HL-60/S4 treated with retinoic acid at 250 ng/mL for 4 days and 3 days (cell line): ENCODE measurements at regions not wholly inside any gene's neighbourhood (a gene's known extent, or its start where the extent isn't known, plus 50 kb on each side); places are given as distances from the start of the nearest gene placed in this dataset.
"Not testable (repeated sequence)": the region's sequence is repeated elsewhere in the genome, so short reads cannot be mapped to it uniquely, and the experiment has no call there.

Source experiments
- in situ Hi-C: fragments of 300-500 bp; cut with MboI; formaldehyde crosslinking; loops from 2 replicates; pipeline ENCODE4 v1.7.0; 2022; ENCODE audit warnings: low sequenced_read_pairs

DNA sequence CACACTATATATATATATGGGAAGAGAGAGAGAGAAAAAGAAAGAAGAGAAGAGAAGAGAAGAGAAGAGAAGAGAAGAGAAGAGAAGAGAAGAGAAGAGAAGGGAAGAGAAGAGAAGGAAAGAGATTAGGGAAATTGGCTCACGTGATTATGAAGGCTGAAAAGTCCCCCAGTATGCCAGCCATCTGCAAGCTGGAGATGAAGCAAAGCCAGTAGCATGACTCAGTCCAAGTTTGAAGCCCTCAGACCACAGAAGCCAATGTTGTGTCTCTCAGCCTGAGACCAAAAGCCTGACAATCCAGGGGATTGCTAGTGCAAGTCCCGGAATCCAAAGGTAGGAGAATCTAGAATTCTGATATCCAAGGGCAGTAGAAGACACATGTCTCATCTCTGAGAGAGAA, 206.3 kb upstream of the PRSS1 start:
- in situ Hi-C loops = no loop called here

DNA sequence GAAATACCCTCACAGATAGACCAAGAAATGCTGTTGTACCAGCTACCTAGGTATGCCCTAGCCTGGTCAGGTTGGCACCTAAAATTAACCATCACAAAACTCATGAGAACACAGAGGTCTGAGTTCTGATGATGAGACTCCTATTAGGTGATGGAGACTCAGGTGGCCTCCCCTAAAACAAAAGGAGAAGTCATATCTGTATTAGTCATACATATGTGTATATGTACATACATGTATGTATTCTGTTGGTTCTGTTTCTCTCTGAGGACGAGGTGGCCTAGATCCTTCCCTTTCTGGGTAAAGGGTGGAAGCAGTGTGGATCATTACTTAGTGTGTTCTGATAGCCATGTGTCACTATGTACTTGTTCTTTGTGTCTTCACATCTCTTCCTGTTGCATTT, 207.2 kb upstream of the PRSS1 start:
- in situ Hi-C loops = no loop called here

DNA sequence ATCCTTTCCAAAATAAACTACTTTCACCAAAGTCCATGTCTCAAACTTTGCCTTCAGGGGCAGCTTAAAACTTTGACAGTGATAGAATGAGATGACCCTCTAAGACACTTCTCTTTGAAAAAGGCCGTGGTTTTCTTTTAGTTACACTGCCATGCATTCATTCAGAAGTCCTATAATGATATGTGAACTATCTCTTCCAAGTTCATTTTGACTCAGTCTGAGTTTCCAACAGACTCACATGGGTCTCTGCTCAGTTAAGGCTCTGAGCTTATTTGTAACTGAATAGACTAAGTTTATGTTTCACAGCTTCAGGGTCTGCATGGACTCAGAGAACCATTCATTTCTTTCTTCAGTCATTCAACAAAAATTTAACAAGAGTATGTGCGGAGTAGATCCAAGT, 208.9 kb upstream of the PRSS1 start:
- in situ Hi-C loops = no loop called here

DNA sequence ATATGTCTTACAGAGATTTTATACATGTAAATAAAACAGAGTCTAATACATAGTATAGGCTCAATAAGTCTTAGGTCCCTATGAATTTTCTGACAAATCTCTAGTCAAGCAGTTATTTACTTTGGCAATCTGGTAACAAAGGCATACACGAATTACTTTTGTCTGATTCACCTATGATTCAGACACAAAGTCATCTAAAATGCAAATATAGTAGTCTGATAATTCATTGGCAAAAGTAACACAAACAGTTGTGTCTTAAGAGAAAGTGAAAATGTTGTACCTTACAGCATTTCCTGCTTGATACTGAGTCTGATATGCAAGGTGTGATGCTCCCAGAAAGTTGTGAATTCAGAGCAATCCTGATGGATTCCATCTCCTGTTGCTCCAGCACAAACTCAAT, 209.4 kb upstream of the PRSS1 start:
- in situ Hi-C loops = no loop called here

DNA sequence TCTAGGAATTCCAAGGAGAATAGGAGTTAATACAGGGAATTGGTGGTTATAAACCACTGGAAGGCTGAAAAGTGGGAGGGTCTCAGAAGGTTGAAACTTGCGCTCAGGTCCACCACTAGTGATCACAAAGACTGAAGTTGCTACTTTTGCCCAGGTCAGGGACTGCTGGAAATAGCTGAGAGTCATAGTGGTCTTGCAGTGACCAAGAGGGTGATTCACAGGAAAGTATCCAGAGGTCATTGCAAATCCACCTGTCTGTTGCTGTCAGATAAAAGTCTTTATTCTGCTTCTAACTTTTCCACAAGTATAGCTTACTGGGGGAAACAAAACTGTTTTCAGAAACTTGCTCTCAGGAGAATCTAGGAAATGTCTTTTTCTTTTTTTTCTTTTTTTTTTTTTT, 211.5 kb upstream of the PRSS1 start:
- in situ Hi-C loops = no loop called here

DNA sequence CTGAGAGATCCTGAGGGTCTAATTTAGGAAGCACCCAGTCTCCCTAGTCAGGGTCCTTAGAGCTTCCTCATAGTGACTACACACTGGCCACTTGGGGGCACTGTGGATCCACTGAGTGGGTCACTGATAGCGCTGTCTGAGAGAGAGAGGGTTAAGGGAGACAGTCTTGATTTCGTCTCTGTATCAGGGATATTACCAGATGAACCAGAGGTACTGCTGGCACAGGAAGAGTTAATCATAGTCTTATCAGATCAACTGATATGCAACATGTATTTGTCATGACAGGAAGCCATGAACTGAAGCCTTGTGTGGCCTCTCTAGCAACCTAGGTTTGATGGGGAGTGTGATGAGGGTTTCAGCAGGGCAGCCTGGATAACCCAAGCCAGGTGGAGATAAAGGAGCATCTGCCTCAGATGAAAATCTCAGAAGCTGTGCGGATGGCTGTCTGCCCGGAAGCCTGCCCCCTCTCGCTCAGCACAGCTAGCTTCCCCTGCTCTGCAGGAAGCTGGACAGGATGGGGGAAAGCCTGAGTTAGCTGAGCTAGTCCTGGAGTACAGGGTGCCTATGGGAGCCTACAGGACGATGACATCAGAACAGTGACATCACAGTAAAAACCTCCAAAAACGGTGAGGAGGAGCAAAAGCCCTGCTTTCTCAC, 214.0 kb upstream of the PRSS1 start:
- in situ Hi-C loops = no loop called here

DNA sequence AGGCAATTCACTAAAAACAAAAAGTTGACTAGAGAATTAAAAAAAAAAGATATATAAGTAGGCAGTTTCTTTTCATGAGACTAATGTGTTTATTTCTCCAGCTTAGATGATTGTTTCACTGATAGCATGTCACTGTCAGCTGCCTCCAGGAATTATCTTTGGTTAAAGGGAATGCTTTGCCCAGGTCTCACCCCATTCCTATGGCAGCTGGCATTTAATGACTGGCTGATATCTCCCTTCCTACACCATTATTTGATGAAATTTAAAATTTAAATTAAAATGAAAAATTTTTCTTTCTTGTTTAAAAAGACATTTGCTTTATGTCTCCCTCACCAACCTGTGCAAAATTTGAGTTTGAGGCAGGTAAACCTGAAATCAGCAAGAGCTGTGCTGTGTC, 214.5 kb upstream of the PRSS1 start:
- in situ Hi-C loops = no loop called here

DNA sequence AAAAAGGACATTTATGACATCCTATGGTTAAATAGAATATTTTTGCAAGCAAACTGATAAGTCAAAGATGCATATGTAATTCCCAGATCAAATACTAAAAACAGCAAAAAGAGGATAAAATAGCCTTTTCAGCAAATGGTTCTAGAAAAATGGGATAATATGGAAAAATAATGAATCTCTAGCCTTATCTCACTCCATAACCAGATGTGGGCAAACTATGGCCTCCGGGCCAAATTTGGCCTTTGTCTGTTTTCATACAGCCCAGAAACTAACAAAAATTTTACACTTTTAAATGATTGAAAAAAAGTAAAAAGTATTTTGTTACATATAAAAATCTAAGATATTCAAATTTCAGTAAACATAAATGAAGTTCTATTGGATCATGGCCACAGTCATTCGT, 215.4 kb upstream of the PRSS1 start:
- in situ Hi-C loops = no loop called here

DNA sequence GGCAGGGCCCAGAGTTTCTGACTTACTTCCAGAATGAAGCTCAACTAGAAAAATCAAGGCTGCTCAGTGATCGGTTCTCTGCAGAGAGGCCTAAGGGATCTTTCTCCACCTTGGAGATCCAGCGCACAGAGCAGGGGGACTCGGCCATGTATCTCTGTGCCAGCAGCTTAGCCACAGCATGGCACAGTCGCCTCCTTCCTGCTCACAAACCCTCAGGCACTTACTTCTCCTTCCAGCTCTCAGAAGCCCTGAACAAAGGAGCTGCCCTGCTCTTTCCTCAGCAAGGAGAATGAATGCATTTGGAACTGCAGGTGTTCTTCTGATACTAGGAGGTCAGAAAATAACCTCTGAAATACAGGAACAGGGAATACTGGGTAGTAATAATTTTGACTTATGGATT, 219.7 kb upstream of the PRSS1 start:
- in situ Hi-C loops = no loop called here

DNA sequence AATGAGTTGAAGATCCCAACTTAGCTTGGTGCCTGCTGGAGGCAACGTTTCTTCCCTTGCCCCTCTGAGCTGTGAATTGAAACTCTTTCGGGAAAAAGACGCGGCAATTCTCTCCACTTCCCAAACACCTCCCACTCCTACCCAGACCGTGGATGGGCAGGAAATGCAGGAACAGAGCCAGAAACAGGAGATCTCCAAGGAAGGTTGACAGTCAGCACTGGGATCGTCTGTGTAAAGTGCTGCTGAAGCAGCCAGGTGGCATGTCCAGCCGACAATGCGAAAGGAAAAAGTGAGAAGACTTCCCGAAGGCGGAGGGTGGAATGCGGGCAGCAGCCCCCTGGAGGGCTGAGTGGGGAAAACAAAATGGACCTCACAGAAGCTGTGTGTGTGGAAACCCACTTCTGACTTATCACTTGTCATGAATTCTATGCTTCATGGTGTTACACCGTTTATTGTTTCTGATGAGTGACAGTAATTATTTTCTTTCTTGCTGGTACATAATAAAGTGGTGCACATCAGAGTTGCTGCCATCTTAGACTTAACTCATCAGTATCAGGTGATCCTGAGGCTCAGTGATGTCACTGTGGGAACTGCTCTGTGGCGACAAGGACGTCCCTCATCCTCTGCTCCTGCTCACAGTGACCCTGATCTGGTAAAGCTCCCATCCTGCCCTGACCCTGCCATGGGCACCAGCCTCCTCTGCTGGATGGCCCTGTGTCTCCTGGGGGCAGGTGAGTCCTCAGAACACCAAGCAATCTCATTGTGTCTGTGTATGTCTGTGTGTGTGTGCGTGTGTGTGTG, 220.5 kb upstream of the PRSS1 start:
- in situ Hi-C loops = no loop called here

DNA sequence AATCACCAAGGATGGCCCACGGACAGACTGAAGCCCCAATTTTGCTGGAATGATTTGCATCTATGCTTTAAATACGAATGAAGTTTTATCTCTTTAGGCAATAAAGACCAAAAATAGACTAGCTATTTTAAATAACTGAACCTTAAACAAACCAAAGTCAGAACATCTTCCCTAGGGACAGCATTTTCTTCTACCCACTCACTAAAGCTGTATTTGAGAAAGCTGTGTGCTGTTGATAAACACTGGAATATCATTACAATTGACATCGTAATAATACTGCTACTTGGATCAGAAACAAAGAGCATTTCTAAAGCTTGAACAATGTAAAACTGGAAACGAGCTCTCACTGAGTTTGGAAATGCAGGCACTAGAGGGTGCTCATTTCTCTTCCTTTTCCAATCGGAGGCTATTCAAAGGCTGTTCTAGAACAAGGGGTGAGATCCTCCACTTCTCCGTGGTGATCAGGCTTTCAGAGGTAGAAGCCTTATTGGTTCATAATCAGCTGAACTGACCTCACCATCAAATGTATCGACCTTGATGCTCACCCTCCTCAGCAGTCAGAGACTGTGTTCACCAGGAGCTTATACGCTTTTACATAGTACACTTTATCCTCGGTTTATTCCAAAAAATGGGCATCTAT, 225.3 kb upstream of the PRSS1 start:
- in situ Hi-C loops = no loop called here

DNA sequence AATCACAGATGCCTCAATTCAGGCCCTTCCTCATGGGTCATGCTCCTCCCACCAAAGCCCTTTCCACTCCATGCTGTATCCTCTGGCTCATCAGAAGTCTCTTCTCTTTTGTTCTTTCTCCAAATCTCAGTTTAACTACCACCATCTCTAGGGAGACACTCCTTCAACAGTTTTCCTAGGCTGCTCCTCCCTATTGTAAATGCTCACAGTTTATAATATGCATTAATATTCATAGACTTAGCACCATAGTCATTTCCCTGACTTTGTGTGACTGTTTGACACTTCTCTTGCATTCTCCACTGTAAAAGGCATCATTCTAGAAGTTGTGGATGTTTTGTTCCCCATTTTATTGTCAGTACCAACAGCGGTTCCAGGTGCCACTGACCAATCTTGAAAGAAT, 226.5 kb upstream of the PRSS1 start:
- in situ Hi-C loops = no loop called here

DNA sequence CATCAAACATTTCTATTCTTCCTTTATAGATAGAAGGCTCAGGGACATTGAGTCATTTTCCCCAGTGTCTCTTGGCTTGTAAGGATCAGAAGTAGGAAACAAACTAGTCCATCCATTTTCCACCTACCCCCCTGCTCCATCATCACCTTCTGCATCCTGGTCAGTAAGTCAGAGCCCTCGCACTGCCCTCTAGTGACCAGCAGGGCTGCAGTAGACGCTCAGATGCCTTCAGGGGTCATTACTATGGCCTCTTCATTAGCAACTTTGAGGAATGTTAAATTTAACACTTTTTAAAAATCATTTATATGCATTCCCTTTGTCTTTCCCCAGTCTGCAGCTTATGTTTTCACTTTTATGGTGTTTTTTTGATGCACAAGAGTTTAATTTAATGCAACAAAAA, 228.4 kb upstream of the PRSS1 start:
- in situ Hi-C loops = not testable (repeated sequence)

DNA sequence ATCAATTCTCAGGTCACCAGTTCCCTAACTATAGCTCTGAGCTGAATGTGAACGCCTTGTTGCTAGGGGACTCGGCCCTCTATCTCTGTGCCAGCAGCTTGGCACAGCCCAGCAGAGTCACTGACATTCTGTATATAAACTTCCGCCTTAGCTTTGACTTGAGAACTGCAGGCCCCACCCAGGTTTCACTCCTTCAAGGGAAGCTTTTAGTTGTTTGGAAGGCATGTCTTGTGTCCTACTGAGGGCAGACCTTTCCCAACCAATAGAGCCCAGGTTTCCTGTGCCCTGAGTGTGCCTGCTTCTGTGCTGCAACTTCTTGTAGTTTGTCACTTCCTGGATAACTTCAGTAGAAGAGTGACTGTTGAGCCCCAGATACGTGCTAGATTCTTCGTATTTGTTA, 228.8 kb upstream of the PRSS1 start:
- in situ Hi-C loops = not testable (repeated sequence)

DNA sequence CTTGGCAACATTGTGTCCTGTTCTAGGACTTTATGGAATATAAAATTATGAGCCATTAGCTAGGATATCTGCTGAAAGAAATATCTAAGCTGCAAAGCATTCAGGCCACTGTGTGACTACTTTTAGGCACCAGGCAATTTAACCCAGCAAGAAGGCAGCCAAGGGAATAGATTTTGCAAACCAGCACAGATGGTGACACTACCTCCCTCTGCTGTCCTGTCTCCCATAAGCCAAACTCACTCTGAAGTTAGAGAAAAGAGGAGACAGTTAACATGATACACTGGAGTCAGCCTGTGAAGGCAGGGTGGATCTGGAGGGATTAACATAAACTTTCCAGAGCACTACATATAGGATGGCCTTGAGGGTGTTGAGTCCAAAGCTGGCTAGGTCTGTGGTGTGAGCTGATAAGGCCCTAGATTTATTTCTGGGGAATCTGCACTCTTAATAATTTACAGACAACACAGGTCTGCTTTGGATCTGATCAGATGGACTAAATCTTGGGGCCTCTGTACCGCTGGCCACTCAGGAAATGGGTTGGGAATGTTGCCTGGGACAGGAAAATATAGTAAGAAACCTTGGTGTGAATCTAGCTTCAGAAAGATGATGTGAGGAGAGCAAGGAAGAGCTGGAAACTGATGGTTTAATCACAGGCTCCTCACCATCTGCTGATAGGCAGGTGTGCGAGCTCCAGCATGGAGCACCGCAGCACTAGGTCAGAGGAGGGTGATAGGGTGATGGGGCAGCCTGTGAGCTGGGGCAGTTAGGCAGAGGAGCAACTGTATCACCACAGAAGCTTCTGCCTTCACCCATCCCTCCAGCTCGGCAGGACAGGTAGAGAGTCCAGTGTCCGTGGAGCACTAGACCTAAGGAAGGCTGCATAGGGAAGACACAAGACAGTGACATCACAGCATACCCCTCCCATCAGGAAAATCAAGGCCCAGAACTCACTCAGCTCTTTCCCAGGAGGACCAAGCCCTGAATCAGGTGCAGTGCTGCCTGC, 229.9 kb upstream of the PRSS1 start:
- in situ Hi-C loops = no loop called here

DNA sequence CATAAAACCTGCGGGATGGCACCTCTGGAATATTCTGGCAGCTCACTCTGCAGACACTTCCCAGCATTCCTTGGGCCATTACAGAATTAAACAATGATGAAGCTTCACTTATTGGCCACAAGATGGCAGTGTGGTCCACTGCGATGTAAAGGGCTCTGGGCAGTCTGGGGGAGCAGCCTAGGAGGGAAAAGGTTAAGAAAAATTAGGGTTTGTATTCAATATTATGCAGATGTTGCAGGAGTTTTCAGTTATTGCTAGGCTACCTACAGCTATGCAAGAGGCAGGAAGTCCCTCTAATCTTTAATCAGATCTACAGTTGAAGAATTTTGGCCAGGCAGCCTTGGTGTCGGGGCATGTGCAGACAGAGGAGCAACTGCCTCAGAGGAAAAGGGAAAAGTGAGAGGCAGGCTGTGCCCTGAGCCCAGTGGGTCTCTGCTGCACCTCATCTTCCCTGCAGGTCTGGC, 233.2 kb upstream of the PRSS1 start:
- in situ Hi-C loops = no loop called here

DNA sequence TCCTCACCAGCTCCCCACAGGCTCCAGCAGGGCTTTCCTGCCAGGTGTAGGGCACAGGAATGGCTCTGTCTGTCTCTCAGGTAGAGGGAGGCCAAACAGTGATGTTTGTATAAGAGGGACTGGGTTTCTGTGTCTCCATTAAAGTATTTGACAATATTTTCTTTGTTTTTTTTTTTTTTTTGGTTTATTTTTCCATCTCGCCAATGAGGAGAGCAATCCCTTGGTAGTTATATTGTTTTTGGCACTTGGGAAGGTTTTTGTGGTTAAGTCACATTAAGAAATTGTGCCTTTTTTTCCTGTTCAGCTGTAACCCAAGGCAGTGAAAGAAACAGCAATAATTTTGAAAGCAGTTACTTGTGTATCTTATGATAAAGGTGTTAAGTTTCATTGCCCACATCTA, 234.6 kb upstream of the PRSS1 start:
- in situ Hi-C loops = not testable (repeated sequence)

DNA sequence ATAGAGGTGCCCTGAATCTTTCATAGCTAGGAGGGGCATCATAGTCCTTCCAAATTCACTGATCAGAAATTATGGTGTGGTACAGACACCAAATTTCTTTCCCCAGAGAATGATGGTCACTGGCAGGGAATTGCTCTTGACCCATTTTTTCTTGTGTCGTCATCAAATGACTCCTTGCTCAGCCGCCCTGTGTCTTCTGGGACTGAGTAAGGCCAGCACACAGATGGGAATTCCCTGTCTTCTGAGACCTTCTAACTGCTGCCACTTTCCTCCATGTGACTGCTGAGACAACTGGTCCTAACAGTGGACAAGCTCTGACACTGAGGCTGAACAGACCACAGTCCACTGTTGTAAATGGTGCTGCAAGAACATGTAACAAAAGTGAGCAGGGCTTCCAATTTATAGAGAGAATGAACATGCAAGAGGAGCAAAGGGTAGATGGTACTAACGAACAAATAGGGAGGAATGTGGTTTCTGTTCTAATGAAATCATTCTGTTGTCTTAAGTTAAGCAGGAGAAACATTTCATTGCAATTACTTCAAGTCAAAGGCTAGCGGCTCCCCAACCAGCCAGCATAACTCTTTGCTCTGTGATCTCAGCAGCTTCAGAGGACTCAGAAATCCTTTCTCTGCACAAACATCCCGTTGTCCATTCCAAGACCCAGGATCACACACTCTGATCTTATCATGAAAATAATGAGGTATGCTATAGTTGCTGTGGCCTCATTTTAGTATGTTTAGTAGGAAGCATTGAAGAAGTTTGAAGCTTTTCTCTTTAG, 235.9 kb upstream of the PRSS1 start:
- in situ Hi-C loops = no loop called here

DNA sequence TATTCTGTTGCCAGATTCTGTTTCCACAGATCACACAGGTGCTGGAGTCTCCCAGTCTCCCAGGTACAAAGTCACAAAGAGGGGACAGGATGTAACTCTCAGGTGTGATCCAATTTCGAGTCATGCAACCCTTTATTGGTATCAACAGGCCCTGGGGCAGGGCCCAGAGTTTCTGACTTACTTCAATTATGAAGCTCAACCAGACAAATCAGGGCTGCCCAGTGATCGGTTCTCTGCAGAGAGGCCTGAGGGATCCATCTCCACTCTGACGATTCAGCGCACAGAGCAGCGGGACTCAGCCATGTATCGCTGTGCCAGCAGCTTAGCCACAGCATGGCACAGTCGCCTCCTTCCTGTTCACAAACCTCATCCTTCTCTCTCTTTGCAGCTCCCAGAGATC, 237.5 kb upstream of the PRSS1 start:
- in situ Hi-C loops = no loop called here

DNA sequence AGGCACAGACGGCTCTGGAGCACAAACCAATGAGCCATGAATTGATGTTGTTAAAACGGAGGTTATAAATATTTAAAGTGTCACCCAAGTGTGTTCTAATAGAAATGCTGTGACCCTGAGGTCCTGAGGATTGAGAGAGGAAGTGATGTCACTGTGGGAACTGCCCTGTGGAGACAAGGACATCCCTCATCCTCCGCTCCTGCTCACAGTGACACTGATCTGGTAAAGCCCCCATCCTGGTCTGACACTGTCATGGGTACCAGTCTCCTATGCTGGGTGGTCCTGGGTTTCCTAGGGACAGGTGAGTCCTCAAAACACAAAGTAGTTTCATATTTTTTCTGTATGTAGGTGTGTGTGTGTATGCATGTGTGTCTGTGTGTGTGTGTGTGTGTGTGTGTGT, 237.9 kb upstream of the PRSS1 start:
- in situ Hi-C loops = no loop called here
